ENCODE measurements at regions not wholly inside any gene's neighbourhood (a gene's known extent, or its start where the extent isn't known, plus 50 kb on each side); places are given as distances from the start of the nearest gene placed in this dataset. TPM values are rescaled to one million over a fixed set of nuclear protein-coding genes. Genes with fewer than 3 reads are reported as not detected.

GRCh38 chr6:90637320-90637719 is 50.4 kb upstream of the MAP3K7 start:
- Histone ChIP-seq H3K27ac (ENCODE audit: low read depth, low read length) (no peak overlapping the region), H3K27me3 (ENCODE audit: control insufficient read depth in 3 of 3, insufficient read depth in 3 of 3, low read length in 3 of 3) (no peaks in the 10 kb centered on the region), H3K36me3 (ENCODE audit: control insufficient read depth in 3 of 3, insufficient read depth in 3 of 3, low read length in 3 of 3) (no peaks in the 10 kb centered on the region), H3K4me3 (ENCODE audit: low read length in 3 of 3) (no peak overlapping the region), H3K4me1 (ENCODE audit: control insufficient read depth in 3 of 3, insufficient read depth in 3 of 3, low read length in 3 of 3) (no peaks in the 10 kb centered on the region), H3K9me3 (ENCODE audit: control insufficient read depth in 3 of 3, low read length in 3 of 3) (no peaks in the 10 kb centered on the region), H3K9ac (ENCODE audit: low read depth in 1 of 3, low read length in 3 of 3) (no peak overlapping the region)

Small RNA genes in the stretch of these regions (small RNA-seq; reads per million reads assigned to genes)
- not detected for gene MIR4643
- gene MTATP6P25 = not detected
- gene MTCO1P56 = not detected
- gene MTND4LP19 = not detected
- not detected for gene RF00012
- not detected for gene RN7SL415P

Measured in skeletal muscle tissue (tissue), 4 donors.